ENCODE measurements at regions not wholly inside any gene's neighbourhood (a gene's known extent, or its start where the extent isn't known, plus 50 kb on each side); places are given as distances from the start of the nearest gene placed in this dataset.
"Not testable (repeated sequence)": the region's sequence is repeated elsewhere in the genome, so short reads cannot be mapped to it uniquely, and the experiment has no call there.

GRCh38 chr17:63042256-63042812 is 76.3 kb downstream of the TANC2 start:
- no peaks in the 10 kb centered on the region; the same call in 1 of the 2 replicates for H3K79me2 ChIP-seq (ENCODE audit: insufficient read depth, low read length)
- TF ChIP-seq CTCF (conservative IDR thresholded peaks at IDR 0.05; ENCODE audit: low read length), result no peak
- TF ChIP-seq EZH2phosphoT487 (IDR thresholded peaks at IDR 0.05; ENCODE audit: borderline replicate concordance), result no peak
- no peaks in the 10 kb centered on the region for H3K9me3 ChIP-seq (ENCODE audit: insufficient read depth, low read depth, low read length)
- no peaks in the 10 kb centered on the region for H3K36me3 ChIP-seq (ENCODE audit: insufficient read depth, low read length)
- H3K27me3 ChIP-seq (ENCODE audit: insufficient read depth, low read length, poor library complexity, severe bottlenecking), result no peaks in the 10 kb centered on the region
- H3K4me2 ChIP-seq (ENCODE audit: low read depth, low read length, poor library complexity, severe bottlenecking), result no peak overlapping the region
- H3K9ac ChIP-seq (ENCODE audit: low read depth, low read length, poor library complexity, severe bottlenecking), result no peak overlapping the region
- no peak overlapping the region for H3K4me3 ChIP-seq (ENCODE audit: low read length, poor library complexity, severe bottlenecking)
- H3F3A ChIP-seq (ENCODE audit: low read depth), result no peaks in the 10 kb centered on the region
- no peaks in the 10 kb centered on the region for H4K20me1 ChIP-seq (ENCODE audit: insufficient read depth, low read length, poor library complexity, severe bottlenecking)
- no peaks in the 10 kb centered on the region; the same call in 1 of the 2 replicates for H3K9me2 ChIP-seq (replicated peaks; ENCODE audit: low read depth, low read length)
- no peak overlapping the region for H2AFZ ChIP-seq (ENCODE audit: low read length)
- peaks cover 15% of the 10 kb centered on the region for H3K4me1 ChIP-seq (ENCODE audit: insufficient read depth, low read length, poor library complexity, severe bottlenecking)

- H3K9ac ChIP-seq (ENCODE audit: low read depth, low read length, poor library complexity, severe bottlenecking); H2AFZ ChIP-seq (ENCODE audit: low read length); H3K9me2 ChIP-seq (replicated peaks; ENCODE audit: low read depth, low read length); H3K27me3 ChIP-seq (ENCODE audit: insufficient read depth, low read length, poor library complexity, severe bottlenecking); H3K79me2 ChIP-seq (ENCODE audit: insufficient read depth, low read length); H3K4me3 ChIP-seq (ENCODE audit: low read length, poor library complexity, severe bottlenecking); H3K4me2 ChIP-seq (ENCODE audit: low read depth, low read length, poor library complexity, severe bottlenecking); H4K20me1 ChIP-seq (ENCODE audit: insufficient read depth, low read length, poor library complexity, severe bottlenecking); H3F3A ChIP-seq (ENCODE audit: low read depth); H3K36me3 ChIP-seq (ENCODE audit: insufficient read depth, low read length); H3K4me1 ChIP-seq (ENCODE audit: insufficient read depth, low read length, poor library complexity, severe bottlenecking); H3K9me3 ChIP-seq (ENCODE audit: insufficient read depth, low read depth, low read length): not testable (repeated sequence)
Measured at GRCh38 chr17:63057560-63057959, 91.5 kb downstream of the TANC2 start.

- H3F3A ChIP-seq (ENCODE audit: low read depth), result no peaks in the 10 kb centered on the region
- no peaks in the 10 kb centered on the region for H3K27me3 ChIP-seq (ENCODE audit: insufficient read depth, low read length, poor library complexity, severe bottlenecking)
- no peaks in the 10 kb centered on the region for H3K9me3 ChIP-seq (ENCODE audit: insufficient read depth, low read depth, low read length)
- H3K79me2 ChIP-seq (ENCODE audit: insufficient read depth, low read length), result no peaks in the 10 kb centered on the region
- no peaks in the 10 kb centered on the region for H4K20me1 ChIP-seq (ENCODE audit: insufficient read depth, low read length, poor library complexity, severe bottlenecking)
- H3K36me3 ChIP-seq (ENCODE audit: insufficient read depth, low read length), result no peaks in the 10 kb centered on the region
- no peak overlapping the region for H2AFZ ChIP-seq (ENCODE audit: low read length)
- H3K9me2 ChIP-seq (replicated peaks; ENCODE audit: low read depth, low read length), result no peaks in the 10 kb centered on the region
- no peak overlapping the region for H3K4me3 ChIP-seq (ENCODE audit: low read length, poor library complexity, severe bottlenecking)
- TF ChIP-seq CTCF (conservative IDR thresholded peaks at IDR 0.05; ENCODE audit: low read length) (no peak), EZH2phosphoT487 (IDR thresholded peaks at IDR 0.05; ENCODE audit: borderline replicate concordance) (no peak)
- peaks cover 20% of the 10 kb centered on the region for H3K4me1 ChIP-seq (ENCODE audit: insufficient read depth, low read length, poor library complexity, severe bottlenecking)
- no peak overlapping the region for H3K9ac ChIP-seq (ENCODE audit: low read depth, low read length, poor library complexity, severe bottlenecking)
- no peak overlapping the region for H3K4me2 ChIP-seq (ENCODE audit: low read depth, low read length, poor library complexity, severe bottlenecking)
Measured at GRCh38 chr17:63066158-63066813, 100.3 kb downstream of the TANC2 start.

- H3K4me1 ChIP-seq (ENCODE audit: insufficient read depth, low read length, poor library complexity, severe bottlenecking), result peaks cover 20% of the 10 kb centered on the region
- H3K79me2 ChIP-seq (ENCODE audit: insufficient read depth, low read length), result no peaks in the 10 kb centered on the region
- no peaks in the 10 kb centered on the region for H3K27me3 ChIP-seq (ENCODE audit: insufficient read depth, low read length, poor library complexity, severe bottlenecking)
- no peaks in the 10 kb centered on the region for H3K9me3 ChIP-seq (ENCODE audit: insufficient read depth, low read depth, low read length)
- H4K20me1 ChIP-seq (ENCODE audit: insufficient read depth, low read length, poor library complexity, severe bottlenecking), result no peaks in the 10 kb centered on the region
- H2AFZ ChIP-seq (ENCODE audit: low read length), result no peak overlapping the region
- no peak overlapping the region for H3K9ac ChIP-seq (ENCODE audit: low read depth, low read length, poor library complexity, severe bottlenecking)
- H3K4me3 ChIP-seq (ENCODE audit: low read length, poor library complexity, severe bottlenecking), result no peak overlapping the region
- H3K9me2 ChIP-seq (replicated peaks; ENCODE audit: low read depth, low read length), result no peaks in the 10 kb centered on the region
- TF ChIP-seq EZH2phosphoT487 (IDR thresholded peaks at IDR 0.05; ENCODE audit: borderline replicate concordance) (no peak), CTCF (conservative IDR thresholded peaks at IDR 0.05; ENCODE audit: low read length) (no peak)
- no peak overlapping the region for H3K4me2 ChIP-seq (ENCODE audit: low read depth, low read length, poor library complexity, severe bottlenecking)
- H3K36me3 ChIP-seq (ENCODE audit: insufficient read depth, low read length), result no peaks in the 10 kb centered on the region
- H3F3A ChIP-seq (ENCODE audit: low read depth), result no peaks in the 10 kb centered on the region
Measured at GRCh38 chr17:63069245-63069644, 103.2 kb downstream of the TANC2 start.
